HG03457 (cell line): ENCODE measurements at regions not wholly inside any gene's neighbourhood (a gene's known extent, or its start where the extent isn't known, plus 50 kb on each side); places are given as distances from the start of the nearest gene placed in this dataset.

Experiments
- ATAC-seq: cut with Tn5 transposase; IDR thresholded peaks from one replicate; pipeline ENCODE4 v1.9.1; 2021; ENCODE audit warnings: moderate number of reproducible peaks; ENCODE audit not compliant: unreplicated experiment

- ATAC-seq, result no peak
Measured at GRCh38 chr10:53749439-53749838, 976.9 kb upstream of the MBL2 start.

- ATAC-seq, result no peak
Measured at GRCh38 chr10:53748319-53748718, 975.7 kb upstream of the MBL2 start.

DNA sequence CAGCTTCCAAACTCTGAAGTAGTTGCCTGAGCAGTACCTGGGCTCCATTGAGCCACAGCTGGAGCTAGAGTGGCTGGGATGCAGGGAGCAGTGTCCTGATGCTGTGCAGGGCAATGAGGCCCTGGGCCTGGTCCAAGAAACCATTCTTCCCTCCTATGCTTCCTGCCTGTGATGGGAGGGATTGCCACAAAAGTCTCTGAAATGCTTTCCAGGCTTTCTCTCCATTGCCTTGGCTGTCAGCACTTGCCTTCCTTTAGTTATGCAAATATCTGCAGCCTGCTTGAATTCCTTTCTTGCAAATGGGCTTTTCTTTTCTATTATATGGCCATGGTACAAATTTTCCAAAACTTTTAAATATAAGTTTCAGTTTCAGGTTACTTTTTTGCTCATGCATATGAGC, 972.2 kb upstream of the MBL2 start:
- ATAC-seq, result no peak

- ATAC-seq, result no peak
Measured at GRCh38 chr10:53744176-53744575, 971.6 kb upstream of the MBL2 start.

DNA sequence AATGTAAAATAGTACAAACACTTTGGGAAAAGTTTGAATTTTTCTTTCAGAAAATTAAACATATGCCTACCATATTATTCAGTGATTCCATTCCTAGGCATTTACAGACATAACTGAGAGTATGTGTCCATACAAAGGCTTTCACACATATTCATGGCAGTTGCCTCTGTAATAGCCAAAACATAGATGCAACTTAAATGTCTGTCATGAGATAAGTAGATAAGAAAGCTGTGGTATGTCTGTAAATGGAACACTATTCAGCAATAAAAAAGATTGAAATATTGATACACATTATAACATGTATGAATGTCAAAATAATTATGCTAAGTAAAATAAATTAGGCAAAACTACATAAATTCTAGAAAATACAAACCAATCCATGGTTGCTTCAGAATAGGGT, 964.5 kb upstream of the MBL2 start:
- ATAC-seq, result no peak

GRCh38 chr10:53726921-53727320, 954.3 kb upstream of the MBL2 start:
- ATAC-seq, result no peak

DNA sequence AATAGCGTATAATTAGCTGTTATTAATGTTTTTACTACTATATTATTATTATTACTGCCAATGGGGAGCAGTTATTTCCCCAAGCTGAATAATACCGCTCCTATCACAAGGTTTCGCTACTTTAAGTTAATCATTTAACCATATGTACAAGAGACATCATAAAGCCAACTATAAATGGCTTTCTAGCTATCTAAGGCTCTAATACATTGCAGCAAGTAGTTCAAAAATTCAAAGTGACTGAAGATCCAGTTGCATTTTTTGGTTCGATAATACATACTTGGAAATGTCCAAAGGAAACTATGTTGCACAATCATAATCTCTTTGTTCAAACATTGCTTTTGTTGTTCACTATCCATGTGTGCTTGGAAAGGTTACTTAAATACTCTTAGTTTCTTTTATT, 952.0 kb upstream of the MBL2 start:
- ATAC-seq, result no peak

DNA sequence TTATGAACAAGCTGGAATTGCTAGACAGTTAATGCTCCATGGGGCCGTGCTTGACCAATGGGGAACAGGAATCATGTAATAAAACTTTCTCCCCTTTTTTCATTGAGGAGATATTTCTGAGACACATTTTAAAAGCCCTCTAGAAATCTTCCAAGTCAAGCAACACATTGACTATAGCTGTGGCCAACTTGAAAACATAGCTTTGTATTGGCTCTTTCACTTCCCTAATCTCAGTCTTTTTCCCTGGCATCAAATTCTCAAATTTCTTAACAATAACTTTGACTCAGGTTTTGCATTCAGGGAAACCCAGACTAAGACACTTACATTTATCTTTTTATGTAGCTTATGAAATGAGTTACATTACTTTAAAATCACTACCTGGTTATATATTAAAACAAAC, 947.1 kb upstream of the MBL2 start:
- no peak for ATAC-seq

DNA sequence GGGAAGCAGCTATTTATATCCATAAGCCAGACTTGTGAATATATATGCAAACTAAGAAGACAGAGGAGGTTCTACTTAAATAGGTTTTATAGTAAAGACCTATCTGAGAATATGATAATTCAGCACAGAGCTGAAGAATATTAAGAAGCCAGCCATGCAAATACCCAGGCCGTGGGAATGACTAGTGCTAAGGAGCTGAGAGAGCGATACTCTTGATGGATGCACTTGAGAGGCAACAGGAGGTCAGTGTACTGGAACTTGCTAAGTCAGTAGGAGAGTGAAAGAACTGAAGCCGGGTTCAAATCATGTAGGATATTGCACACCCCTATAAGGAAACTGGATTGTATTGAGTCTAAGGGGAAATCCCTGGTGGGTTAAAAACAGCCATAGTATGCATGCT, 943.6 kb upstream of the MBL2 start:
- ATAC-seq, result no peak

GRCh38 chr10:53713431-53713830, 940.8 kb upstream of the MBL2 start:
- ATAC-seq, result no peak

GRCh38 chr10:53702489-53702888, 929.9 kb upstream of the MBL2 start:
- no peak for ATAC-seq

- no peak for ATAC-seq
Measured at GRCh38 chr10:53701213-53701612, 928.6 kb upstream of the MBL2 start.

- no peak for ATAC-seq
Measured at GRCh38 chr10:53700278-53700677, 927.7 kb upstream of the MBL2 start.

DNA sequence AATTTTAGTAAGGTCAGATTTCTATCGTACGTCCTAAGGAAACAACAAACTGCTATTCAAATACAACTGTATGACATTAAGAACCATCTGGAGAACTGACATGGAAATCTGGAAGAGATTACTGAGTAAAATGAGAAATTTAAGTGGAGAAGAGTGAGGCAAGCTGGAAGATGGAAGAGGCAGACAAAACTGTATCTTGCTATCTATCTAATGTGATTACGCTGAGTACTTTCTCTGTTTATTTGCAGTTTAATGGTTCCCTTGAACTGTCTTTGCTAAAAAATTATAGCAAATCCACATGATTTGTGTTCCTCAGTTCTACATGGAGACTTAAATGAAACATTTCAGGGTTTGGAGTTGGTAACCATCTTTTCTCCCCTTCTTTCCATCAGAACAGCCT, 927.1 kb upstream of the MBL2 start:
- ATAC-seq, result no peak

DNA sequence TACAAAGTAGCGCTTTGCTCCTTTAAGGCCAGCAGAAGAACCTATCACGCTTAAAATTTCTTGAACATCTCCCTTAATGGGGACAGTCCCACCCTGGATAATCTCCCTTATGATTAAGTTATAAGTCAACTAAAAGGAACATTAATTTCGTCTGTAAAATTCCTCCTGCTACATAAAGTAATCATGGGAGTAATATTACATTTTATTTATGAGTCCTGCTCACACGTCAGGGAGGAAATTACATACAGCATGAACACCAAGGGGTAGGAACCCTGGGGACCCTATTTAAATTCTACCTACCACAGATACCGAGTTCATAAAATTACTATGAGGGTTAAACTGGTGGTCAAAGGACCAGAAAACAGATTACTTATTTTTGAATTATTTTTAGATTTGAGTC, 926.6 kb upstream of the MBL2 start:
- ATAC-seq, result no peak

- no peak for ATAC-seq
Measured at GRCh38 chr10:53697038-53697437, 924.5 kb upstream of the MBL2 start.

- no peak for ATAC-seq
Measured at GRCh38 chr10:53690524-53691240, 918.1 kb upstream of the MBL2 start.

- ATAC-seq, result no peak
Measured at GRCh38 chr10:53687800-53688199, 915.2 kb upstream of the MBL2 start.

GRCh38 chr10:53682885-53683284, 910.3 kb upstream of the MBL2 start:
- ATAC-seq, result no peak

- ATAC-seq, result no peak
Measured at GRCh38 chr10:53682458-53682857, 909.9 kb upstream of the MBL2 start.

- ATAC-seq, result no peak
Measured at GRCh38 chr10:53679666-53680065, 907.1 kb upstream of the MBL2 start.

GRCh38 chr10:53675177-53675576, 902.6 kb upstream of the MBL2 start:
- no peak for ATAC-seq

DNA sequence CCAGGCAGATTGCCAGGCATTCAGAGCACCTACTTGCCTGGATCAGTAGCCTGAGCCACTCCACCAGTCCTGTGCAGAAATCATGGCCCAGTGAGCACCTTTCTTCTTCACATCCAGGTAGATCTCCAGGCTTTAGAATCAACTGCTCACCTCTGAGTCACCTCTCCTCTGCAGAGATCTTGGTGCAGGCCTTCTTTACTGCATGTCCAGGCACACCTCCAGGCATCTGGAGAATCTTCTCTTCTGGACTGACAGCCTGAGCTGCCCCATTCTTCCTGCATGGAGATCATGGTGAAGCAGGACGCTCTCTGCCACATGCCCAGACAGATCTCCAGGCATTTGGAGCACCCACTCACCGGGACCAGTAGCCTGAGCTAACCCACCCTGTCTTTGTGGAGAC, 894.5 kb upstream of the MBL2 start:
- ATAC-seq, result no peak
